Endothelial cell of umbilical vein (primary cell): ENCODE measurements at regions not wholly inside any gene's neighbourhood (a gene's known extent, or its start where the extent isn't known, plus 50 kb on each side); places are given as distances from the start of the nearest gene placed in this dataset.

ENCODE experiments used
- BruUV-seq: library from RNA; stranded (reverse); fragments of 400-500 nt; replicated peaks from 2 replicates; lab custom pipeline; 2021; lab: Mats Ljungman, UMichigan
- CTCF ChIA-PET: fragments of 300-600, 350-600 bp; sonication (Branson Sonifier 250); formaldehyde crosslinking; loops from one replicate; lab custom pipeline; 2021; ENCODE audit warnings: antibody characterized with exemption, inconsistent platforms; lab: Charles Lee
- POLR2A ChIA-PET: fragments of 300-600, 350-600 bp; sonication (Branson Sonifier 250); formaldehyde crosslinking; loops from one replicate; lab custom pipeline; 2021; ENCODE audit warnings: antibody characterized with exemption, inconsistent platforms; lab: Charles Lee
- DNase-seq: peaks from one replicate; pipeline ENCODE4 v3.0.0-alpha.2; 2011; ENCODE audit warnings: low read depth, low spot score
- FAIRE-seq: peaks from 2 replicates; lab custom pipeline; 2011; peaks lifted over from hg19 to GRCh38; lab: Jason Lieb, UNC
- H2AFZ ChIP-seq: 2 replicates; pipeline ENCODE4 v1.6.0; 2012; ENCODE audit warnings: low read depth, low read length, control low read depth, inconsistent platforms
- H3K27ac ChIP-seq: 2 replicates; pipeline ENCODE4 v1.5.1; 2011; ENCODE audit warnings: low read depth, mild to moderate bottlenecking, control low read depth, low read length, moderate library complexity; ENCODE audit not compliant: insufficient read depth
- H3K27me3 ChIP-seq, 2 experiments: 2 replicates each; pipeline versions ENCODE4 v1.6.0 to v1.6.1; 2011; ENCODE audit warnings: low read length in 2 of 2, mixed read lengths in 1 of 2; ENCODE audit not compliant: control insufficient read depth in 2 of 2, insufficient read depth in 2 of 2
- H3K36me3 ChIP-seq, 2 experiments: 2 replicates in 1 of 2; 3 replicates in 1 of 2; pipeline ENCODE4 v1.5.1; 2011; ENCODE audit warnings: low read length in 2 of 2, mild to moderate bottlenecking in 1 of 2, moderate library complexity in 1 of 2; ENCODE audit not compliant: control insufficient read depth in 2 of 2, insufficient read depth in 2 of 2; ENCODE audit errors: extremely low read depth in 1 of 2
- H3K4me1 ChIP-seq: 3 replicates; pipeline ENCODE4 v1.5.1; 2011; ENCODE audit warnings: mild to moderate bottlenecking, low read length; ENCODE audit not compliant: control insufficient read depth, insufficient read depth; ENCODE audit errors: extremely low read depth
- H3K4me2 ChIP-seq: 2 replicates; pipeline ENCODE4 v1.6.1; 2011; ENCODE audit warnings: low read length, control low read depth, mixed read lengths; ENCODE audit not compliant: insufficient read depth
- H3K4me3 ChIP-seq, 3 experiments: fragments of 200-600 bp in 1 of 3; sonication (generic), shearing (Covaris generic) in 1 of 3; replicated peaks in 1 of 3; 2 replicates each; pipeline ENCODE4 v1.5.1; 2011 to 2016; ENCODE audit warnings: control low read depth in 3 of 3, low read length in 3 of 3, mild to moderate bottlenecking in 2 of 3, inconsistent platforms in 1 of 3, low read depth in 1 of 3, moderate library complexity in 1 of 3; ENCODE audit not compliant: insufficient read depth in 1 of 3
- H3K79me2 ChIP-seq: 2 replicates; pipeline ENCODE4 v1.6.0; 2012; ENCODE audit warnings: low read length, inconsistent platforms; ENCODE audit not compliant: control insufficient read depth, insufficient read depth
- H3K9ac ChIP-seq: replicated peaks from 2 replicates; pipeline ENCODE3; 2011; ENCODE audit warnings: low read length, control low read depth; ENCODE audit not compliant: insufficient read depth; ENCODE audit errors: extremely low read depth
- H3K9me1 ChIP-seq: replicated peaks from 3 replicates; pipeline ENCODE4 v1.6.0; 2011; ENCODE audit warnings: mild to moderate bottlenecking, low read length; ENCODE audit not compliant: control insufficient read depth, insufficient read depth; ENCODE audit errors: extremely low read depth
- H3K9me3 ChIP-seq: replicated peaks from 2 replicates; pipeline ENCODE4 v1.5.1; 2012; ENCODE audit warnings: low read length, inconsistent platforms; ENCODE audit not compliant: control insufficient read depth, insufficient read depth
- H4K20me1 ChIP-seq: replicated peaks from 2 replicates; pipeline ENCODE3; 2011; ENCODE audit warnings: mild to moderate bottlenecking, low read length; ENCODE audit not compliant: control insufficient read depth, insufficient read depth; ENCODE audit errors: extremely low read depth
- CTCF ChIP-seq, 2 donors: IDR thresholded peaks; 1 replicate in 1 of 2; 2 replicates in 1 of 2; pipeline ENCODE4 v1.5.1; 2011; ENCODE audit warnings: low read length in 2 of 2, mild to moderate bottlenecking in 2 of 2, moderate library complexity in 2 of 2, control low read depth in 1 of 2, inconsistent platforms in 1 of 2, low read depth in 1 of 2; ENCODE audit not compliant: insufficient read depth in 1 of 2; ENCODE audit errors: extremely low read depth in 1 of 2
- EZH2 ChIP-seq: IDR thresholded peaks from 2 replicates; pipeline ENCODE4 v1.6.1; 2012; ENCODE audit warnings: borderline replicate concordance, low read depth, mild to moderate bottlenecking, moderate library complexity, low read length, inconsistent platforms; ENCODE audit not compliant: severe bottlenecking
- FOS ChIP-seq: IDR thresholded peaks from 2 replicates; pipeline ENCODE4 v1.6.1; 2011; ENCODE audit warnings: mild to moderate bottlenecking, low read length, moderate library complexity, borderline replicate concordance; ENCODE audit not compliant: insufficient read depth
- GATA2 ChIP-seq: IDR thresholded peaks from 2 replicates; pipeline ENCODE4 v1.7.0; 2011; ENCODE audit warnings: low read depth, mild to moderate bottlenecking, moderate library complexity, mixed read lengths, low read length; ENCODE audit not compliant: insufficient read length, insufficient read depth
- JUN ChIP-seq: IDR thresholded peaks from 2 replicates; pipeline ENCODE4 v1.6.1; 2011; ENCODE audit warnings: borderline replicate concordance, low read depth; ENCODE audit not compliant: insufficient read length, insufficient read depth
- MAX ChIP-seq: IDR thresholded peaks from 2 replicates; pipeline ENCODE4 v1.6.1; 2011; ENCODE audit not compliant: insufficient read depth, insufficient read length
- MYC ChIP-seq: IDR thresholded peaks from one replicate; pipeline ENCODE4 v1.6.1; 2011; ENCODE audit warnings: mild to moderate bottlenecking, low read depth, low read length
- POLR2A ChIP-seq: IDR thresholded peaks from 2 replicates; pipeline ENCODE4 v1.6.1; 2012; ENCODE audit warnings: low read depth, mild to moderate bottlenecking, control low read depth, low read length
- POLR2AphosphoS5 ChIP-seq: IDR thresholded peaks from 2 replicates; pipeline ENCODE4 v1.6.1; 2012; ENCODE audit warnings: low read depth, mild to moderate bottlenecking, control low read depth, low read length, moderate library complexity; ENCODE audit not compliant: insufficient read depth
- dilution Hi-C: fragments of 300-500 bp; cut with MboI; formaldehyde crosslinking; loops from one replicate; pipeline ENCODE4 v1.15.0; 2019; ENCODE audit warnings: low sequenced_read_pairs; ENCODE audit not compliant: extremely low pct_ligation_motif_present
- intact Hi-C: fragments of 100-400 bp; cut with micrococcal nuclease; formaldehyde crosslinking; loops from one replicate; pipeline ENCODE4 v1.10.0; 2022

GRCh38 chr1:216854836-216855484 is 131.7 kb upstream of the ESRRG start:
- Histone ChIP-seq H3K27ac (no peak overlapping the region), H3K9me1 (no peaks in the 10 kb centered on the region), H3K79me2 (no peaks in the 10 kb centered on the region), H4K20me1 (no peaks in the 10 kb centered on the region), H3K4me2 (no peak overlapping the region), H3K4me3 (no peak overlapping the region), H3K9me3 (no peaks in the 10 kb centered on the region), H3K9ac (no peak overlapping the region), H3K27me3 (no peaks in the 10 kb centered on the region), H3K36me3 (no peaks in the 10 kb centered on the region), H2AFZ (no peak overlapping the region), H3K4me1 (no peaks in the 10 kb centered on the region)
- intact Hi-C loops, result no loop called here
- dilution Hi-C loops, result no loop called here
- TF ChIP-seq POLR2A (no peak), EZH2 (no peak), GATA2 (no peak), JUN (no peak), FOS (no peak), MYC (no peak), CTCF (IDR thresholded peaks at IDR 0.05; ENCODE audit: extremely low read depth in 1 of 2, insufficient read depth in 1 of 2, low read depth in 1 of 2, low read length in 2 of 2) (no peak), POLR2AphosphoS5 (no peak), MAX (no peak)
- no peak for FAIRE-seq
- POLR2A ChIA-PET, result no interaction called here
- CTCF ChIA-PET, result no interaction called here
- DNase-seq, result no peak
- BruUV-seq, result no TSS peak
